ENCODE measurements at regions not wholly inside any gene's neighbourhood (a gene's known extent, or its start where the extent isn't known, plus 50 kb on each side); places are given as distances from the start of the nearest gene placed in this dataset.

DNA sequence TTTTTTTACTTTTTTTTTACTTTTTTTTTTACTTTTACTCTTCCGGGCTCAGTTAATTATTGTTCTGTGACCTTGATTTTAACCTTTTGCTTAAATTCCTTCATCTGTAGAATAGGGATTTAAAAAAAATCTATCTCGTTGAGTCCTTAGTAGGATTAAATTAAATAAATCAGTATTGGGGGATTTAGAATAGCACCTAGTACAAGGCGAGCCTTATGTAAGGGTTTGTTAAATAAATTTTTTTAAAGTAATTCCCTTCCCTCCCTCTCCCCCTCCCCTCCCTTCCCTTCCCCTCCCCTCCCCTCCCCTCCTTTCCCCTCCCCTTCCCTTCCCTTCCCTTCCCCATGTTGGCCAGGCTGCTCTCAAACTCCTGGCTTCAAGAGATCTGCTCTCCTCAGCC, 287.2 kb upstream of the KCNH8 start:
- Histone ChIP-seq H3K27ac (ENCODE audit: low read depth, low read length, poor library complexity, severe bottlenecking) (no peak overlapping the region), H3K4me2 (ENCODE audit: low read length) (no peak overlapping the region), H4K20me1 (ENCODE audit: insufficient read depth, low read length) (no peaks in the 10 kb centered on the region), H3K9me2 (ENCODE audit: insufficient read depth, low read length) (no peaks in the 10 kb centered on the region), H3K9me3 (ENCODE audit: low read length) (0 out of 2 replicates have a peak, but pooled peaks cover 7% of the 10 kb centered on the region), H3K79me2 (ENCODE audit: insufficient read depth, low read depth, low read length) (no peaks in the 10 kb centered on the region), H2AFZ (ENCODE audit: low read length) (no peak overlapping the region; the same call in 1 of the 2 replicates), H3K4me3 (ENCODE audit: low read depth, low read length, poor library complexity, severe bottlenecking) (no peak overlapping the region), H3K4me1 (ENCODE audit: insufficient read depth, low read length, poor library complexity, severe bottlenecking) (peaks cover 30% of the 10 kb centered on the region), H3K36me3 (ENCODE audit: insufficient read depth, low read length) (no peaks in the 10 kb centered on the region; the same call in 1 of the 2 replicates)
- no peak for DNase-seq (ENCODE audit: low spot score)
- CTCF ChIA-PET (ENCODE audit: unreplicated experiment) = no interaction called here
- TF ChIP-seq, protein P1, sequence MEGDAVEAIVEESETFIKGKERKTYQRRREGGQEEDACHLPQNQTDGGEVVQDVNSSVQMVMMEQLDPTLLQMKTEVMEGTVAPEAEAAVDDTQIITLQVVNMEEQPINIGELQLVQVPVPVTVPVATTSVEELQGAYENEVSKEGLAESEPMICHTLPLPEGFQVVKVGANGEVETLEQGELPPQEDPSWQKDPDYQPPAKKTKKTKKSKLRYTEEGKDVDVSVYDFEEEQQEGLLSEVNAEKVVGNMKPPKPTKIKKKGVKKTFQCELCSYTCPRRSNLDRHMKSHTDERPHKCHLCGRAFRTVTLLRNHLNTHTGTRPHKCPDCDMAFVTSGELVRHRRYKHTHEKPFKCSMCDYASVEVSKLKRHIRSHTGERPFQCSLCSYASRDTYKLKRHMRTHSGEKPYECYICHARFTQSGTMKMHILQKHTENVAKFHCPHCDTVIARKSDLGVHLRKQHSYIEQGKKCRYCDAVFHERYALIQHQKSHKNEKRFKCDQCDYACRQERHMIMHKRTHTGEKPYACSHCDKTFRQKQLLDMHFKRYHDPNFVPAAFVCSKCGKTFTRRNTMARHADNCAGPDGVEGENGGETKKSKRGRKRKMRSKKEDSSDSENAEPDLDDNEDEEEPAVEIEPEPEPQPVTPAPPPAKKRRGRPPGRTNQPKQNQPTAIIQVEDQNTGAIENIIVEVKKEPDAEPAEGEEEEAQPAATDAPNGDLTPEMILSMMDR (conservative IDR thresholded peaks at IDR 0.05; ENCODE audit: low read length) = no peak
- no peak for TF ChIP-seq EZH2phosphoT487 (IDR thresholded peaks at IDR 0.05; ENCODE audit: borderline replicate concordance, low read depth, low read length)
- BruUV-seq (replicated peaks) = no TSS peak
- POLR2A ChIA-PET = interaction anchor here (0.6 kb wide), 1 partner anchor 276 kb away, joined by 3 read pairs; no protein-coding TSS in a partner anchor
- intact Hi-C loops (cut with micrococcal nuclease; ENCODE audit: unreplicated experiment) = no loop called here

DNA sequence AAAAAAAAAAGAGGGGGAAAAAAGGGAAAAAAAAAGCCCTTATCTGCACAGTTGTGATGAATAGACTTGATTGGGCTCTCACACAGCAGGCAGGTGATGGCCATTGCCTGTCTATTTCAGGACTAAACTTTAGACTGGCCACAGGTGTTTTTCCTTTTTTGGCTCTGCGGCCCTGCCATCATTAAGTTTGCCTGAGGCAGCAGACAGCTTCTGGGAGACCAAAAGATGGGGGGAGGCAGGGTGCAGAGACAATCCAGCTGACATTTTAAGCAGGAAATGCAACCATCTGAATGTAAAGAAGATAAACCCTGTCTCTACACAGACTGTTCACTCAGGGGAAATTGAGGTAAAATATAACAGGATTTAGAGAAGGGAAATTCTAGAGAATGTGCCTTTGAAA, 295.0 kb upstream of the KCNH8 start:
- H3K36me3 ChIP-seq (ENCODE audit: insufficient read depth, low read length) = peaks cover 6% of the 10 kb centered on the region
- TF ChIP-seq, protein P1 (conservative IDR thresholded peaks at IDR 0.05; ENCODE audit: low read length) = no peak
- no peak for TF ChIP-seq EZH2phosphoT487 (IDR thresholded peaks at IDR 0.05; ENCODE audit: borderline replicate concordance, low read depth, low read length)
- intact Hi-C loops (cut with micrococcal nuclease; ENCODE audit: unreplicated experiment) = loop anchor here (2.0 kb wide), 1 partner anchor 136 kb away; no protein-coding TSS in a partner anchor
- no peaks in the 10 kb centered on the region for H3K9me2 ChIP-seq (ENCODE audit: insufficient read depth, low read length)
- H3K4me1 ChIP-seq (ENCODE audit: insufficient read depth, low read length, poor library complexity, severe bottlenecking) = peaks cover 45% of the 10 kb centered on the region
- POLR2A ChIA-PET = interaction anchor here (0.6 kb wide), 1 partner anchor 1303 kb away, joined by 3 read pairs; no protein-coding TSS in a partner anchor
- H3K79me2 ChIP-seq (ENCODE audit: insufficient read depth, low read depth, low read length) = no peaks in the 10 kb centered on the region
- H4K20me1 ChIP-seq (ENCODE audit: insufficient read depth, low read length) = no peaks in the 10 kb centered on the region
- peak overlapping the region; percentile 60 for H2AFZ ChIP-seq (ENCODE audit: low read length)
- peak overlapping the region; percentile 53 for H3K4me2 ChIP-seq (ENCODE audit: low read length)
- BruUV-seq (replicated peaks) = no TSS peak
- CTCF ChIA-PET (ENCODE audit: unreplicated experiment) = no interaction called here
- peak overlapping the region; percentile 19 for H3K4me3 ChIP-seq (ENCODE audit: low read depth, low read length, poor library complexity, severe bottlenecking)
- peaks cover 10% of the 10 kb centered on the region; the same call in 1 of the 2 replicates for H3K9me3 ChIP-seq (ENCODE audit: low read length)
- H3K27ac ChIP-seq (ENCODE audit: low read depth, low read length, poor library complexity, severe bottlenecking) = peak overlapping the region; percentile 76
- peak; percentile 88 for DNase-seq (ENCODE audit: low spot score)

DNA sequence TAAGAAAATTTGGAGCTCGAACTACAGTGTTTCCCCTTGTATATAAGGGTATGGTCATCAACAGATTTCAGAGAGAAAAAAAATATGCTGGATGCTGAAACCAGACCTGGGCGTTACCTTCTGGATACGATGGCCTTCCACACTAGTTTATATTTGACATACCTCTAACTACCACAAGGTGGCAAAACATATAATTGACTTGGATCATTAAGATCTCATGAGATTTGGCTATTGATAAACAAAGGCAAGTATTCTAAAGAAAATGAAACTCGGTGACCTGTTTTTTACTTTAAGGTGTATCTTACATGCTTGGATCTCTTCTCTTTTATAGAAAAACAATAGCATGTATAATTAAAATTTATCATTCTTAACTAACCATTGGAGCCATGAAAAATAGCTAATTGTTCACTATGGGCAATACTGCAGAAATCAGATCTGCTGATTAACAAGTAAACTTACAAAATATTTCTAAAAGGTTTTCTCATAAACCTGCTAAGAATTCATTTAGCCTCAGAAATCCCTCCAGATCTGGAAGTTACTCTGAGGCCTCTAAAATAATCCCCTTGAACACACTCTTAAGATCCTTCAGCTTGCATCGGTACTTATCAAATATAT, 300.6 kb upstream of the KCNH8 start:
- POLR2A ChIA-PET = interaction anchor here (0.7 kb wide), 1 partner anchor 125 kb away, joined by 3 read pairs; no protein-coding TSS in a partner anchor
- DNase-seq (ENCODE audit: low spot score) = peak; percentile 59
- CTCF ChIA-PET (ENCODE audit: unreplicated experiment) = no interaction called here

More for the DNA sequence above, 300.6 kb upstream of the KCNH8 start:
- H3K4me1 ChIP-seq (ENCODE audit: insufficient read depth, low read length, poor library complexity, severe bottlenecking) = peaks cover 31% of the 10 kb centered on the region
- no peaks in the 10 kb centered on the region for H3K79me2 ChIP-seq (ENCODE audit: insufficient read depth, low read depth, low read length)
- no peaks in the 10 kb centered on the region for H3K36me3 ChIP-seq (ENCODE audit: insufficient read depth, low read length)
- BruUV-seq (replicated peaks) = no TSS peak
- H2AFZ ChIP-seq (ENCODE audit: low read length) = no peak overlapping the region
- intact Hi-C loops (cut with micrococcal nuclease; ENCODE audit: unreplicated experiment) = no loop called here
- no peak overlapping the region for H3K4me2 ChIP-seq (ENCODE audit: low read length)
- H3K9me3 ChIP-seq (ENCODE audit: low read length) = no peaks in the 10 kb centered on the region
- no peak overlapping the region for H3K4me3 ChIP-seq (ENCODE audit: low read depth, low read length, poor library complexity, severe bottlenecking)
- H3K9me2 ChIP-seq (ENCODE audit: insufficient read depth, low read length) = no peaks in the 10 kb centered on the region
- H4K20me1 ChIP-seq (ENCODE audit: insufficient read depth, low read length) = no peaks in the 10 kb centered on the region
- TF ChIP-seq EZH2phosphoT487 (IDR thresholded peaks at IDR 0.05; ENCODE audit: borderline replicate concordance, low read depth, low read length) = no peak
- TF ChIP-seq, protein P1 (conservative IDR thresholded peaks at IDR 0.05; ENCODE audit: low read length) = peak; percentile 82
- H3K27ac ChIP-seq (ENCODE audit: low read depth, low read length, poor library complexity, severe bottlenecking) = no peak overlapping the region

Data from OCI-LY7 (cell line).